MM.1S (cell line): ENCODE measurements at regions not wholly inside any gene's neighbourhood (a gene's known extent, or its start where the extent isn't known, plus 50 kb on each side); places are given as distances from the start of the nearest gene placed in this dataset.

Source experiments
- DNase-seq: peaks from one replicate; pipeline ENCODE4 v3.0.0-alpha.2; 2015
- H2AFZ ChIP-seq: fragments of 300-600 bp; sonication (generic); 2 replicates; pipeline ENCODE4 v1.6.0; 2016; ENCODE audit warnings: antibody characterized with exemption, low read length
- H3F3A ChIP-seq: fragments of 300-600 bp; sonication (generic); 2 replicates; pipeline ENCODE4 v1.6.1; 2016; ENCODE audit warnings: mild to moderate bottlenecking, antibody characterized with exemption, low read length, moderate library complexity, mixed read lengths; ENCODE audit not compliant: insufficient read depth
- H3K27ac ChIP-seq: fragments of 300-600 bp; sonication (generic); 2 replicates; pipeline ENCODE4 v1.5.1; 2016; ENCODE audit warnings: mild to moderate bottlenecking, low read length
- H3K27me3 ChIP-seq: fragments of 300-600 bp; sonication (generic); replicated peaks from 2 replicates; pipeline ENCODE4 v1.6.0; 2016; ENCODE audit warnings: low read length; ENCODE audit not compliant: insufficient read depth
- H3K36me3 ChIP-seq: fragments of 300-600 bp; sonication (generic); replicated peaks from 2 replicates; pipeline ENCODE4 v1.6.1; 2016; ENCODE audit warnings: mild to moderate bottlenecking, low read length, mixed read lengths; ENCODE audit not compliant: insufficient read depth
- H3K4me1 ChIP-seq: fragments of 300-600 bp; sonication (generic); 2 replicates; pipeline ENCODE4 v1.6.1; 2016; ENCODE audit warnings: low read length, mixed read lengths
- H3K4me2 ChIP-seq: fragments of 300-600 bp; sonication (generic); 2 replicates; pipeline ENCODE4 v1.6.0; 2016; ENCODE audit warnings: low read depth, low read length
- H3K4me3 ChIP-seq: fragments of 300-600 bp; sonication (generic); 2 replicates; pipeline ENCODE4 v1.5.1; 2016; ENCODE audit warnings: low read length, mixed read lengths
- H3K79me2 ChIP-seq: fragments of 300-600 bp; sonication (generic); 2 replicates; pipeline ENCODE4 v1.6.1; 2016; ENCODE audit warnings: mixed run types, low read length, mixed read lengths
- H3K9ac ChIP-seq: fragments of 300-600 bp; sonication (generic); 2 replicates; pipeline ENCODE4 v1.6.1; 2016; ENCODE audit warnings: low read length, mixed read lengths
- H3K9me2 ChIP-seq: fragments of 300-600 bp; sonication (generic); replicated peaks from 2 replicates; pipeline ENCODE4 v1.6.1; 2016; ENCODE audit warnings: mild to moderate bottlenecking, low read length, mixed read lengths; ENCODE audit not compliant: insufficient read depth
- H3K9me3 ChIP-seq: fragments of 300-600 bp; sonication (generic); replicated peaks from 2 replicates; pipeline ENCODE4 v1.6.1; 2016; ENCODE audit warnings: mild to moderate bottlenecking, low read length, mixed read lengths; ENCODE audit not compliant: insufficient read depth
- H4K20me1 ChIP-seq: fragments of 300-600 bp; sonication (generic); 2 replicates; pipeline ENCODE4 v1.6.1; 2016; ENCODE audit warnings: mild to moderate bottlenecking, low read length, moderate library complexity, mixed read lengths; ENCODE audit not compliant: insufficient read depth
- EZH2 ChIP-seq: fragments of 300-600 bp; sonication (generic); optimal IDR thresholded peaks from 2 replicates; pipeline ENCODE3; 2017; ENCODE audit warnings: low read depth, mild to moderate bottlenecking, antibody characterized with exemption, low read length, mixed read lengths
- EZH2phosphoT487 ChIP-seq: fragments of 300-600 bp; sonication (generic); IDR thresholded peaks from 2 replicates; pipeline ENCODE4 v1.6.1; 2018; ENCODE audit warnings: antibody characterized with exemption, low read length
- TF ChIP-seq, protein P1 (sequence below): fragments of 300-600 bp; sonication (generic); IDR thresholded peaks from 2 replicates; pipeline ENCODE4 v1.5.1; 2016; ENCODE audit warnings: antibody characterized with exemption, low read length, mixed read lengths

DNA sequence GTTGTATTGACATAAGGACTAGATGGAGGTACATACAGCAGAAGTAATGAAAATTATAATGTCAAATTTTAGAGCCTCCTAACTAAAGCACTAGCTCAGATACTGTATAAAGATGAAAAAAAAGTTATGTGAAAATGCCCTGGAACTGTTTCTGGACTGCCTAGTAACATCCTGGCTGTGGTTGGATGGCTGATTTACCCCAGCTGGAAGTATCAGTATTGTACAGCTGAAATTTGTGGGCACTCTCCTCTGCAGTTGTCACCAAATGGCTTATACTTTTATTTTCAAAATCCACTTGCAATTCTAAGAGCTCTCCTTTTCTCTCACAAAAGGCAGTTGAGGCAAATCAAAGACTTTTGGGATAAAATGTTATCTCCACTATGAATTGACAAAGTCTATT is 239.2 kb downstream of the RPIA start:
- no peak for TF ChIP-seq EZH2
- TF ChIP-seq, protein P1, sequence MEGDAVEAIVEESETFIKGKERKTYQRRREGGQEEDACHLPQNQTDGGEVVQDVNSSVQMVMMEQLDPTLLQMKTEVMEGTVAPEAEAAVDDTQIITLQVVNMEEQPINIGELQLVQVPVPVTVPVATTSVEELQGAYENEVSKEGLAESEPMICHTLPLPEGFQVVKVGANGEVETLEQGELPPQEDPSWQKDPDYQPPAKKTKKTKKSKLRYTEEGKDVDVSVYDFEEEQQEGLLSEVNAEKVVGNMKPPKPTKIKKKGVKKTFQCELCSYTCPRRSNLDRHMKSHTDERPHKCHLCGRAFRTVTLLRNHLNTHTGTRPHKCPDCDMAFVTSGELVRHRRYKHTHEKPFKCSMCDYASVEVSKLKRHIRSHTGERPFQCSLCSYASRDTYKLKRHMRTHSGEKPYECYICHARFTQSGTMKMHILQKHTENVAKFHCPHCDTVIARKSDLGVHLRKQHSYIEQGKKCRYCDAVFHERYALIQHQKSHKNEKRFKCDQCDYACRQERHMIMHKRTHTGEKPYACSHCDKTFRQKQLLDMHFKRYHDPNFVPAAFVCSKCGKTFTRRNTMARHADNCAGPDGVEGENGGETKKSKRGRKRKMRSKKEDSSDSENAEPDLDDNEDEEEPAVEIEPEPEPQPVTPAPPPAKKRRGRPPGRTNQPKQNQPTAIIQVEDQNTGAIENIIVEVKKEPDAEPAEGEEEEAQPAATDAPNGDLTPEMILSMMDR = no peak
- no peak for TF ChIP-seq EZH2phosphoT487
- H3K4me2 ChIP-seq = no peak overlapping the region

DNA sequence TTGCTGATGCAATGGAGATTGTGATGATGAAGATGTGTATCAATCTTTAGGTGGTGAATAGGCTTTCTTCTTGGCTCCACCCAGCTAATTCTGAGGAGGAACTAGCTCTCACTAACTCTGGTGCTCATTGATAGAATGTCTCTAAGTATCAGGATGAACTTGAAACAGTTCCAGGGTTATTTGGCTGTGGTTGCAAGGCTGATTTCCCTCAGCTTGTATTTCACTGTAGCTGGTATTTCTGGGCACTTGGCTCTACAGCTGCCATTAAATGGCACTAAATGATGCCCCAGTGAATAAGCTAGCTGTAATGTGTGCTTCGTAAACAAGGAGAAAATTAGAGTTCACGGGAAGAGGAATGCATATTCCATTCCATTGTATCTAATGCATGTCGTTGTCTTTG is 241.2 kb downstream of the RPIA start:
- no peaks in the 10 kb centered on the region for H3K79me2 ChIP-seq
- no peaks in the 10 kb centered on the region for H3K9me3 ChIP-seq
- H3K4me3 ChIP-seq = no peak overlapping the region
- H3K9ac ChIP-seq = no peak overlapping the region
- no peaks in the 10 kb centered on the region for H3F3A ChIP-seq
- H2AFZ ChIP-seq = no peak overlapping the region
- no peaks in the 10 kb centered on the region for H3K27me3 ChIP-seq
- no peak overlapping the region for H3K4me2 ChIP-seq
- no peak overlapping the region for H3K27ac ChIP-seq
- no peaks in the 10 kb centered on the region for H3K4me1 ChIP-seq
- H4K20me1 ChIP-seq = no peaks in the 10 kb centered on the region
- DNase-seq = no peak
- TF ChIP-seq EZH2phosphoT487 (no peak), EZH2 (no peak)
- TF ChIP-seq, protein P1 = no peak
- no peaks in the 10 kb centered on the region for H3K9me2 ChIP-seq
- H3K36me3 ChIP-seq = no peaks in the 10 kb centered on the region

More for the DNA sequence above, 239.2 kb downstream of the RPIA start:
- Histone ChIP-seq H3K4me3 (no peak overlapping the region), H3K79me2 (no peaks in the 10 kb centered on the region), H4K20me1 (no peaks in the 10 kb centered on the region), H3K9me3 (no peaks in the 10 kb centered on the region), H3F3A (no peaks in the 10 kb centered on the region), H3K9ac (no peak overlapping the region), H3K27ac (no peak overlapping the region), H3K4me1 (no peaks in the 10 kb centered on the region), H3K9me2 (no peaks in the 10 kb centered on the region), H3K27me3 (no peaks in the 10 kb centered on the region), H2AFZ (no peak overlapping the region), H3K36me3 (no peaks in the 10 kb centered on the region)
- no peak for DNase-seq

- Histone ChIP-seq H3K79me2 (no peaks in the 10 kb centered on the region), H3K36me3 (no peaks in the 10 kb centered on the region), H2AFZ (no peak overlapping the region), H3K4me2 (no peak overlapping the region), H3F3A (no peaks in the 10 kb centered on the region), H3K27me3 (no peaks in the 10 kb centered on the region), H3K27ac (no peak overlapping the region), H3K9ac (no peak overlapping the region), H3K4me1 (no peaks in the 10 kb centered on the region), H3K9me3 (no peaks in the 10 kb centered on the region), H3K4me3 (no peak overlapping the region), H4K20me1 (no peaks in the 10 kb centered on the region), H3K9me2 (no peaks in the 10 kb centered on the region)
- TF ChIP-seq EZH2phosphoT487 (no peak), EZH2 (no peak)
- TF ChIP-seq, protein P1 = no peak
- no peak for DNase-seq
These were observed 241.6 kb downstream of the RPIA start for GRCh38 chr2:88933091-88933490.
